HepG2 (cell line): ENCODE measurements at regions not wholly inside any gene's neighbourhood (a gene's known extent, or its start where the extent isn't known, plus 50 kb on each side); places are given as distances from the start of the nearest gene placed in this dataset.

ENCODE experiments used
- CBFB ChIP-seq: sonication (generic); formaldehyde crosslinking; IDR thresholded peaks from 2 replicates; pipeline ENCODE4 v1.4.0; 2020; ENCODE audit warnings: missing genetic modification reagents
- DNMT1 ChIP-seq: sonication (generic); formaldehyde crosslinking; IDR thresholded peaks from 2 replicates; pipeline ENCODE4 v1.5.1; 2020; ENCODE audit warnings: mild to moderate bottlenecking, missing genetic modification reagents
- FOSL2 ChIP-seq: sonication (generic); formaldehyde crosslinking; IDR thresholded peaks from 2 replicates; pipeline ENCODE4 v1.4.0; 2020; ENCODE audit warnings: missing genetic modification reagents
- HDAC2 ChIP-seq: sonication (generic); formaldehyde crosslinking; IDR thresholded peaks from 2 replicates; pipeline ENCODE4 v1.4.0; 2020; ENCODE audit warnings: missing genetic modification reagents
- MAX ChIP-seq: IDR thresholded peaks from 2 replicates; pipeline ENCODE4 v1.6.1; 2012; ENCODE audit warnings: inconsistent platforms
- MBD4 ChIP-seq: IDR thresholded peaks from 2 replicates; pipeline ENCODE4 v1.6.1; 2012; ENCODE audit warnings: low read length, inconsistent platforms, borderline replicate concordance
- NFKB2 ChIP-seq: sonication (generic); formaldehyde crosslinking; IDR thresholded peaks from 2 replicates; pipeline ENCODE4 v1.4.0; 2020; ENCODE audit warnings: missing genetic modification reagents, borderline replicate concordance
- PCBP1 ChIP-seq: fragments of 200-400 bp; formaldehyde crosslinking; IDR thresholded peaks from 2 replicates; pipeline ENCODE4 v1.6.1; 2017; ENCODE audit warnings: mild to moderate bottlenecking, low read depth, low read length, borderline replicate concordance
- PHF21A ChIP-seq: sonication (generic); formaldehyde crosslinking; IDR thresholded peaks from 2 replicates; pipeline ENCODE4 v1.5.0; 2020; ENCODE audit warnings: mild to moderate bottlenecking, missing genetic modification reagents
- SP1 ChIP-seq, 2 experiments: fragments of 450-650 bp in 1 of 2; sonication (generic) in 1 of 2; formaldehyde crosslinking in 1 of 2; IDR thresholded peaks; 2 replicates each; pipeline versions ENCODE4 v1.4.0 to v1.6.1; 2016 to 2020; ENCODE audit warnings: missing genetic modification reagents in 1 of 2
- SRSF9 ChIP-seq: fragments of 200-400 bp; formaldehyde crosslinking; IDR thresholded peaks from 2 replicates; pipeline ENCODE4 v1.6.1; 2018; ENCODE audit warnings: borderline replicate concordance, mild to moderate bottlenecking, low read depth, low read length; ENCODE audit not compliant: insufficient read depth, poor library complexity, severe bottlenecking
- TBP ChIP-seq: sonication (generic); formaldehyde crosslinking; IDR thresholded peaks from 2 replicates; pipeline ENCODE4 v1.5.0; 2020; ENCODE audit warnings: missing genetic modification reagents
- TFE3 ChIP-seq: IDR thresholded peaks from 2 replicates; pipeline ENCODE4 v1.6.1; 2016
- ZBTB40 ChIP-seq, 2 experiments: fragments of 450-650 bp in 1 of 2; sonication (generic) in 1 of 2; formaldehyde crosslinking in 1 of 2; IDR thresholded peaks; 2 replicates each; pipeline versions ENCODE4 v1.6.1 to v1.8.0; 2016 to 2022; ENCODE audit warnings: antibody characterized with exemption in 1 of 2, mild to moderate bottlenecking in 1 of 2, missing genetic modification reagents in 1 of 2
- ZNF460 ChIP-seq: sonication (generic); formaldehyde crosslinking; IDR thresholded peaks from 2 replicates; pipeline ENCODE4 v1.5.1; 2020; ENCODE audit warnings: missing genetic modification reagents, mild to moderate bottlenecking, borderline replicate concordance
- ZNF503 ChIP-seq: sonication (generic); formaldehyde crosslinking; IDR thresholded peaks from 2 replicates; pipeline ENCODE4 v1.4.0; 2020; ENCODE audit warnings: missing genetic modification reagents
- ZNF616 ChIP-seq: sonication (generic); formaldehyde crosslinking; IDR thresholded peaks from 2 replicates; pipeline ENCODE4 v1.5.0; 2020; ENCODE audit warnings: low read depth, mild to moderate bottlenecking, missing genetic modification reagents

- peak; percentile 59; the same call in 1 of the 2 replicates for TF ChIP-seq PHF21A (CRISPR knock-in tag)
- no peak for TF ChIP-seq SRSF9
- peak; percentile 90 for TF ChIP-seq ZNF503 (CRISPR knock-in tag)
- TF ChIP-seq TFE3 (CRISPR knock-in tag) = peak; percentile 80
- no peak for TF ChIP-seq CBFB (CRISPR knock-in tag)
- no peak for TF ChIP-seq DNMT1 (CRISPR knock-in tag)
- no peak for TF ChIP-seq PCBP1
- no peak for TF ChIP-seq ZBTB40 (IDR thresholded peaks at IDR 0.05)
- TF ChIP-seq ZBTB40 (CRISPR knock-in tag; IDR thresholded peaks at IDR 0.05) = no peak; the same call in 1 of the 2 replicates
- TF ChIP-seq FOSL2 (CRISPR knock-in tag) = peak; percentile 73
- TF ChIP-seq ZNF460 = no peak
- peak; percentile 49; the same call in 1 of the 2 replicates for TF ChIP-seq MBD4
- TF ChIP-seq TBP = no peak
- no peak for TF ChIP-seq MAX
- no peak for TF ChIP-seq SP1 (IDR thresholded peaks at IDR 0.05)
- TF ChIP-seq SP1 (CRISPR knock-in tag; IDR thresholded peaks at IDR 0.05) = no peak
- TF ChIP-seq NFKB2 (CRISPR knock-in tag) = no peak
- no peak for TF ChIP-seq ZNF616 (CRISPR knock-in tag)
- peak; percentile 87; the same call in 1 of the 2 replicates for TF ChIP-seq HDAC2 (CRISPR knock-in tag)
Observed at GRCh38 chr12:46493834-46494181, 121.2 kb upstream of the SLC38A2 start (continued).
